CD14-positive monocyte (primary cell): ENCODE measurements at regions not wholly inside any gene's neighbourhood (a gene's known extent, or its start where the extent isn't known, plus 50 kb on each side); places are given as distances from the start of the nearest gene placed in this dataset.

Experiments used
- DNase-seq, 3 donors: peaks; one replicate each; pipeline ENCODE4 v3.0.0-alpha.2; 2011 to 2022
- H2AFZ ChIP-seq: 2 replicates; pipeline ENCODE4 v1.6.0; 2012; ENCODE audit warnings: mild to moderate bottlenecking, low read depth, low read length, inconsistent platforms; ENCODE audit not compliant: insufficient read depth, poor library complexity, severe bottlenecking
- H3K27ac ChIP-seq, 2 donors: 1 replicate in 1 of 2; 2 replicates in 1 of 2; pipeline ENCODE4 v1.5.1; 2012 to 2013; ENCODE audit warnings: low read length in 2 of 2, control low read depth in 1 of 2, inconsistent platforms in 1 of 2, low read depth in 1 of 2, mild to moderate bottlenecking in 1 of 2
- H3K27me3 ChIP-seq, 2 donors: one replicate each; pipeline versions ENCODE4 v1.6.0 to v1.6.1; 2011 to 2013; ENCODE audit warnings: low read length in 2 of 2; ENCODE audit not compliant: control insufficient read depth in 2 of 2, insufficient read depth in 2 of 2
- H3K36me3 ChIP-seq, 2 donors: replicated peaks in 1 of 2; 1 replicate in 1 of 2; 2 replicates in 1 of 2; pipeline versions ENCODE4 v1.5.1 to v1.6.1; 2012 to 2013; ENCODE audit warnings: low read length in 2 of 2, control low read depth in 1 of 2, inconsistent platforms in 1 of 2, mild to moderate bottlenecking in 1 of 2; ENCODE audit not compliant: insufficient read depth in 2 of 2, control insufficient read depth in 1 of 2
- H3K4me1 ChIP-seq, 2 donors: 1 replicate in 1 of 2; 2 replicates in 1 of 2; pipeline versions ENCODE4 v1.5.1 to v1.6.1; 2012 to 2013; ENCODE audit warnings: low read length in 2 of 2, control low read depth in 1 of 2, inconsistent platforms in 1 of 2, mild to moderate bottlenecking in 1 of 2, moderate library complexity in 1 of 2; ENCODE audit not compliant: insufficient read depth in 2 of 2, control insufficient read depth in 1 of 2
- H3K4me2 ChIP-seq: replicated peaks from 2 replicates; pipeline ENCODE3; 2012; ENCODE audit warnings: low read length, moderate library complexity, mild to moderate bottlenecking; ENCODE audit not compliant: poor library complexity, severe bottlenecking; ENCODE audit errors: extremely low read depth
- H3K4me3 ChIP-seq, 3 experiments: fragments of 200-600 bp in 1 of 3; sonication (generic) in 1 of 3; replicated peaks in 1 of 3; 1 replicate in 2 of 3; 2 replicates in 1 of 3; pipeline ENCODE4 v1.5.1; 2011 to 2013; ENCODE audit warnings: low read length in 3 of 3, mild to moderate bottlenecking in 3 of 3, control low read depth in 2 of 3, low read depth in 2 of 3, inconsistent platforms in 1 of 3, moderate library complexity in 1 of 3
- H3K79me2 ChIP-seq: 2 replicates; pipeline ENCODE4 v1.6.0; 2012; ENCODE audit warnings: mild to moderate bottlenecking, control low read depth, inconsistent platforms, low read length, moderate library complexity; ENCODE audit not compliant: insufficient read depth
- H3K9ac ChIP-seq: 2 replicates; pipeline ENCODE4 v1.6.0; 2017; ENCODE audit warnings: low read length, mild to moderate bottlenecking; ENCODE audit not compliant: insufficient read depth, poor library complexity, severe bottlenecking
- H3K9me3 ChIP-seq, 2 donors: replicated peaks in 1 of 2; 1 replicate in 1 of 2; 2 replicates in 1 of 2; pipeline versions ENCODE4 v1.5.1 to v1.6.1; 2012 to 2013; ENCODE audit warnings: low read length in 2 of 2, control low read depth in 1 of 2; ENCODE audit not compliant: control insufficient read depth in 1 of 2, insufficient read depth in 1 of 2
- H4K20me1 ChIP-seq: 2 replicates; pipeline ENCODE4 v1.6.0; 2012; ENCODE audit warnings: mild to moderate bottlenecking, low read length, control low read depth, moderate library complexity; ENCODE audit not compliant: insufficient read depth
- H3K27ac Mint-ChIP-seq, 7 donors: one replicate each; pipeline ENCODE4 v1.8.0; 2020; ENCODE audit warnings: mild to moderate bottlenecking in 7 of 7, mixed read lengths in 7 of 7, moderate library complexity in 6 of 7, inconsistent platforms in 2 of 7
- H3K27me3 Mint-ChIP-seq, 3 donors: one replicate each; pipeline ENCODE4 v1.8.0; 2021 to 2022; ENCODE audit warnings: low read depth in 3 of 3, mild to moderate bottlenecking in 3 of 3, mixed read lengths in 3 of 3, moderate library complexity in 3 of 3, inconsistent platforms in 1 of 3
- H3K36me3 Mint-ChIP-seq, 2 donors: one replicate each; pipeline ENCODE4 v1.8.0; 2020; ENCODE audit warnings: mixed read lengths in 2 of 2, inconsistent platforms in 1 of 2, mild to moderate bottlenecking in 1 of 2
- H3K4me1 Mint-ChIP-seq: one replicate; pipeline ENCODE4 v1.8.0; 2020; ENCODE audit warnings: mild to moderate bottlenecking, mixed read lengths
- H3K4me3 Mint-ChIP-seq, 2 donors: one replicate each; pipeline ENCODE4 v1.8.0; 2020; ENCODE audit warnings: mild to moderate bottlenecking in 2 of 2, mixed read lengths in 2 of 2, moderate library complexity in 1 of 2
- H3K9me3 Mint-ChIP-seq, 7 donors: one replicate each; pipeline ENCODE4 v1.8.0; 2020 to 2022; ENCODE audit warnings: mixed read lengths in 7 of 7, mild to moderate bottlenecking in 6 of 7, moderate library complexity in 6 of 7, inconsistent platforms in 2 of 7
- CTCF ChIP-seq: fragments of 200-600 bp; IDR thresholded peaks from one replicate; pipeline ENCODE4 v1.8.0; 2022; ENCODE audit warnings: antibody characterized with exemption, mild to moderate bottlenecking
- WGBS: methylation state at CpG from one replicate; pipeline ENCODE4 v1.1.5; 2013; ENCODE audit warnings: missing lambda C conversion rate; ENCODE audit not compliant: insufficient coverage; 5-methylcytosine and 5-hydroxymethylcytosine counted together
- intact Hi-C, 2 donors: fragments of 100-400 bp; cut with micrococcal nuclease; formaldehyde crosslinking; loops; one replicate each; pipeline versions ENCODE4 v1.15.0 to v1.15.1; 2023

- Histone ChIP-seq H3K27ac (no peak overlapping the region), H3K27me3 (no peaks in the 10 kb centered on the region), H3K9ac (no peak overlapping the region), H3K4me3 (no peak overlapping the region), H3K79me2 (no peaks in the 10 kb centered on the region), H3K9me3 (no peaks in the 10 kb centered on the region), H3K36me3 (no peaks in the 10 kb centered on the region), H3K4me1 (no peaks in the 10 kb centered on the region), H3K4me2 (no peak overlapping the region), H4K20me1 (no peaks in the 10 kb centered on the region), H2AFZ (no peak overlapping the region)
- Mint-ChIP-seq H3K27ac (no peak overlapping the region), H3K4me1 (no peaks in the 10 kb centered on the region), H3K9me3 (peaks cover 0 to 4% (median 2%) of the 10 kb centered on the region in 7 donors), H3K4me3 (no peak overlapping the region), H3K27me3 (no peaks in the 10 kb centered on the region), H3K36me3 (no peaks in the 10 kb centered on the region)
- WGBS, result 98% methylated on average over 5 of the region's 6 CpGs
- no peak for DNase-seq
- TF ChIP-seq CTCF, result no peak
- intact Hi-C loops, result no loop called here
Measured at GRCh38 chr16:79865918-79866317, 265.4 kb upstream of the MAF start.

DNA sequence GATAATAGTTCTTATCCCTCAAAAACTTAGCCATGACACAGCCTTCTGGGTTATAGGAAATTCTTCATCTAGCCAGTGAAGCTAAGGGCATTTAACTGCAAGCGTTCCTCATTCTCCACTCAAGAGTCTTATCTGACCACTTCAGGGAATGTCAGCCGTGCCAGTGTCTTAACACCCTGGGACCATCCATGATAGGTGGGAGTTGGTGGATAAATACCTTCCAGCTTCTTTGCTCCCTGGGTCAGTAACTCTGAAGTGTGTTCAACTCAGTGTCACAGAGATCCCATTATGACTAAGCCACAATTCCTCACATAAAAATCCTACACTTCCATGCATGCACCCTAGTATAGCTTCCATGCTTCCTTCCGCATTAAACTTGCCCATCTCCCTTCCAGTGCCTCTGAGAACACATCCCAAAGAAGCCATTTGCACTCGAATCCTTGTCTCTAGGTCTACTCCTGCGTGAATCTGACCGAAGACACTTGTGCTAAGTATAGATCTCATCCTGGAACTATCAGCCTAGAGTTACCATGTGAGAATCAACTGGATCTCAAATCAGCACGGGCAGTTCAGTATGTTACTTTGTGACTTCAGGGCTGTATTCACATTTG, 264.3 kb upstream of the MAF start:
- no peak for TF ChIP-seq CTCF
- peaks cover 0 to 3% (median 0%) of the 10 kb centered on the region in 3 donors for H3K27me3 Mint-ChIP-seq
- no peaks in the 10 kb centered on the region for H3K36me3 ChIP-seq
- H3K4me2 ChIP-seq, result no peak overlapping the region
- H3K27ac ChIP-seq, result no peak overlapping the region
- no peaks in the 10 kb centered on the region for H3K79me2 ChIP-seq
- WGBS, result 96% methylated on average over 5 of the region's 7 CpGs
- no peak overlapping the region for H2AFZ ChIP-seq
- H3K9ac ChIP-seq, result no peak overlapping the region
- no peak overlapping the region for H3K4me3 ChIP-seq
- H3K27me3 ChIP-seq, result no peaks in the 10 kb centered on the region
- no peaks in the 10 kb centered on the region for H4K20me1 ChIP-seq
- H3K9me3 ChIP-seq, result no peaks in the 10 kb centered on the region
- no peaks in the 10 kb centered on the region for H3K4me1 Mint-ChIP-seq
- no peaks in the 10 kb centered on the region for H3K4me1 ChIP-seq
- DNase-seq, result no peak
- H3K27ac Mint-ChIP-seq, result no peak overlapping the region
- H3K4me3 Mint-ChIP-seq, result no peak overlapping the region
- peaks cover 0 to 7% (median 2%) of the 10 kb centered on the region in 7 donors for H3K9me3 Mint-ChIP-seq
- intact Hi-C loops, result no loop called here
- no peaks in the 10 kb centered on the region for H3K36me3 Mint-ChIP-seq
